HG03520 (cell line): ENCODE measurements at regions not wholly inside any gene's neighbourhood (a gene's known extent, or its start where the extent isn't known, plus 50 kb on each side); places are given as distances from the start of the nearest gene placed in this dataset.

Experiments
- ATAC-seq: cut with Tn5 transposase; IDR thresholded peaks from one replicate; pipeline ENCODE4 v1.9.1; 2021; ENCODE audit warnings: mild to moderate bottlenecking, moderate library complexity; ENCODE audit not compliant: unreplicated experiment

DNA sequence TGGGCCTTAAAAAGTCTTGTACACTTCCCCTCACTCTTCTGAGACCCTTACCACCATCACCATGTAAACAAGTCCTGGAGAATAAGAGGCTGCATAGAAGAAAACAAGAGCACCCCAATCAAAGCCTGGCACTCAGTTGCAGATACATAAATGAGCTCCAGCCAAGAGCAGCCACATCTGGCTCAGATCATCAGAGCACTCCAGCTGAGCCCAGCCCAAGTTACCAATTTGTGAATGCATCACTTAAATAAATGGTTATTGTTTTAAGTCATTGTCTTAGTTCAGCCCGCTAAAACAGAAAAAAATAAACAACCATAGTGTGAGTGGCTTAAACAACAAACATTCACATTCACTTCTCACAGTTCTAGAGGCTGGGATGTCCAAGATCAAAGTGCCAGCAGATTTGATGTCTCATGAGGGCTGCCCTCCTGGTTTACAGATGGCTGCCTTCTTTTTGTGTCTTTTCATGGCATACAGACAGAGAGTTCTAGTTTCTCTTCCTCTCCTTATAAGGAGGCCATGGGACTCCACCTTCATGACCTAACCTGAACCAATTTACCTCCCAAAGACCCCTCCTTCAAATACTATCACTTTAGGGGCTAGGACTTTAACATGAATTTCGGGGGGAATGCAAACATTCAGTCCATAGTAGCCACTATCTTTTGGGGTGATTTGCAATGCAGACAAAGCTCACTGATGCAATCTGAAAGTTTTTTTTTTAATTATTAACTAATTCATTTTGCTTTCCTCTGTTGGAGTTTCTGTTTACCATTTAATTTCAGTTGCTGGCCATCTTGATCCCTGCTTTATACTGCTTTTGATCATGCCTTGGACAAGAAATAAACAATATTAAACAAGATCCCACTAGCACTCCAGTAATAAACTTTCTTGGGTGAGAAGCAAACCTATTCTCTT lies 187.5 kb upstream of the ACVR2A start:
- ATAC-seq = no peak

DNA sequence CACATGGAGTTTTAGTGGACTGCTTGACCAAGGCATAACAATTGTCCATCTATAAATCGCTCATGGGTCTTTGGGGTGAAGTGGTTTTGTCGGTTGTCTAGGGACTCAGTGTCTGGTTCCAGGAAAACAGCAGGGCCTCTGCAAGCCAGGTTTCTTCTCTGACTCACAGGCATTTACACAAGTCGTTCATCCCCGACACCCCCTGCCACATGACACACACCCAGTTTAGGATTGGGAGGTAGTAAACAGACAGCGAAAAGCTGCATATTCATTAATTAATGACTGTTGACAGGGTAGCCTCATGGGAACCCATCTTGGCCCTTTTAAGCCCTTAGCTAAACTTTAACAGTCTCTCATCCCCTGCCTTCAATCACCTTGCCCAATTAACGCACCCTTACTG lies 194.8 kb upstream of the ACVR2A start:
- no peak for ATAC-seq

DNA sequence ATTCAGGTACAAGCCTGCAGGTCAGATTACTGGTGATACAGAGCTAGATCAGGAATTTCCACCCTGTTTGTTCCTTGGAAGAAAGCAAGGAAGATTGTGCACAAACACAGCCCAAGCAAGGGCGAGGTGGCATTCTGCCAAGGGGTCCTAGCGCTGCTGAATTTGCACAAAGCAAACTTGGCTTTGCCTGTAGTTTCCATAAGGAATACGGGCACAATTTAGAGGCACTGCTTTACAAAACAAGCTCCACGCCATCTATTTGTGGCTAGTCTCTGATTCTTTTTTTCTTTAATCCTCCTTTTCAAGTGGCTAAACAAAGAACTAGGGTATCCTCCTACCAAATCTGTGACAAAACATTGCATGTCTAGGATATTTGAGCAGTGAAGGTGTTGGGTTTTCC lies 195.5 kb upstream of the ACVR2A start:
- no peak for ATAC-seq

DNA sequence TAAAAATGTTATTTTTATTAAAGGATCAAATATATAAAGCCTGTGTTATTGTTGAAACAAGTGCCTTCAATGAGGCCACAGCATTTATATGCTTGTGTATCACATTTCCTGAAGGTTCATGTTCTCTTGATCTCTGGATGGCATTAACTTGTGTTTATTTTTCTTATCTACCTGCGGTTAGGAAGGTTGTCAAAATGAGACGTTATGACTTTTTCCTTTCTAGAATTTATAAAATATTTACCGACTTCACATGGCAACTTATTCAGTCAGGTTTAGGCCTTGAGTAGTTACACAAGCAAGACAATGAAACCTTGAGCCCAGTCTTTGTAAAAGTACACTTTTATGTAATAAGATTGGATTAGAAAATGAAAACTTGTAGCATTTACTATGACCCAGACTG lies 196.4 kb upstream of the ACVR2A start:
- no peak for ATAC-seq

DNA sequence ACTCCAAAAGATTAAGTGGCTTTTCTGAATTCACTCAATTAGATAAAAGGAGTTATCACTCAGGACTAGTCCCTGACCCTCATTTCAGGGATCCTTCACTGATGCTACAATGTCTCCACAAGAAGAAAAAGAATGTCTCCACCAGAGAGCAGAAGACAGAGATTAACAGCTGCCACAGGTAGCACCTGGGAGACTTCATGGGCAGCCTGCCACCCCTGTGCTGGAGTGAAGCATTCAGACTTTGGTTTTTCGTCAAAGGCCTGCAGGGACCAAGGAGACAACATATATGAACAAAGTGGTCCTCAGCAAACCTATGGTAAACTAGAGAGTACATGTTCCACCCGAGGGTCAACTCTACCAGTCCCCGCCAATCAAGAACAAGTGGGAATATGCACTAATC lies 197.0 kb upstream of the ACVR2A start:
- no peak for ATAC-seq

DNA sequence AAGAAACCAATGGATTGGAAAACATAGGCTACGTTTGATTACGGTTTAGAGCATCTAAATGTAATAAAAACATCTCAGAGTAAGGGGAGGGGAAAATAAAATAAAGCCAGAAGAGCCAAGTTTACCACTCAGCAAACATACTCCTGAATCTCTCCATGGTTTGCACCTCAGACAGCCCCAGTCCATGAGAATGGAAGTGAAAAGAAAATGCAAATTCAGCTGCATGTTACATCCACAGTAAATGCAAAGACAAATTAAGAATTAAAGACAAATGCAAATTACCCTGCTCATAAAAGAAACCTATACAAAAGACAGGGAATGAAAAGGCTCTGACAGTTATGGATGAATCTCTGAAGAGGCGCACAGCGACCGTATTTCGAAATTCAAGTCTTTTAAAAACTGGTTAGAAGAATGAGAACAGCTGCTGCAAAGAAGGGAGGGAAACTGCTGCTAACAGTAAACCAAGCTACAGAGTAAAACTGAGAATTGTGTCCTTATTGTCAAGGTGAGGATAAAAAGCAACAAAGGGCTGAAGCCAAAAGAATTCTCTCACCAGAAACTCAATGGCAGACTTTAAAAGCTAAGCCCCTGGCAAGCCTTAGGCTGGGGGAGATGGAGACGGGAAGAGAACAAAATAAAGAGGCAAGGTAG lies 197.9 kb upstream of the ACVR2A start:
- ATAC-seq = no peak

DNA sequence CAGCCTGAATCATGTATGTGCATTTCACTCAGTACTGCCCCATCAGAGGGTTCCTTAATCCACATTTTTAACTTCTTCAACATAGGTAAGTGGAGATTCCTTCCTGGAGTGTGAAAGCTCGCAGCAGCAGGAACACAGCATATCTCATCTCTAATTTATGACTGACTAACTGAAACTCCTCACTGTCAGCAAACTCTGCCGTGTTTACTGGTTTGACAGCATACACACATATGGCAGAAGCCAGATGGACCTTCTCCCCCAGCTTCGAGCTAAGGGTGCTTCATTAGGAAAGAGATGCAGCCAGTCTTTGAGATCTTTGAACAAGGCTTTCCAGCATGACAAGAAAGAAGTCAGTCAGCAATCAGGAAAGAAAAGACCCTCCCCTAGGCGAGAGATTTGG lies 200.3 kb upstream of the ACVR2A start:
- ATAC-seq = no peak

DNA sequence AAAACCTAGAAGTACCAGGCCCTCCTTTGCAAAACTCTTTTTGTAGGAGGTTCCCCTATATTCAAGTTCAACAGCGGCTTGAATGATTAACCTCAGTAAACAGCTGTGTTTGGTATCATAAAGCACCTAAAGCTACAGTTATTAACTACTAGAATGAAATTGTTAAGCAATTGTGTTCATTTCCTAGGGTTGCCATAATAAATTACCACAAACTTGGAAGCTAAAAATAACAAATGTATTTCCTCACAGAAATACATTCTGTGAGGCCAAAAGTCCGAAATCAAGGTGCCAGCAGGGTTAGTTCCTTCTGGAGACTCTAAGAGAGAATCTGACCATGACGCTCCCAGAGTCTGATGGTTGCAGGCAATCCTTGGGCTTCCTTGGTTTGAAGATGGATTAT lies 202.1 kb upstream of the ACVR2A start:
- ATAC-seq = no peak

DNA sequence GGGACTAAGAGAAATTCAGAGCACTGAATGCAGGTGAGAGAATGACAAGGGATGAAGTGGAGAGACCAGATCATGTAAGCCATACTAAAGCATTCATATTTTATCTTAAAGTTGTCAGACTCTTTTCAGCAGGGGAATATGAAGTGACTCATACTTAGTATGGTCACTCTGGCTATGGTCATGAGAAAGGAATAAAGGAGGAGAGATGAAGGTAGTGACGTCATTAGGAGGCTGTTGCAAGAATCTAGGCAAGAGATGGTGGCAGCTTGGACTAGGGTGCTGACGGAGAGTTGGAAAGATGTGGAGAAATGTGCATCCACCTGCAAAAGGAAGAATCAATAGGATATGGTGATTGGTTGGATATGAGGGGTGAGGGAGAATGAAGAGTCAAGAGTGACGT lies 203.2 kb upstream of the ACVR2A start:
- no peak for ATAC-seq

DNA sequence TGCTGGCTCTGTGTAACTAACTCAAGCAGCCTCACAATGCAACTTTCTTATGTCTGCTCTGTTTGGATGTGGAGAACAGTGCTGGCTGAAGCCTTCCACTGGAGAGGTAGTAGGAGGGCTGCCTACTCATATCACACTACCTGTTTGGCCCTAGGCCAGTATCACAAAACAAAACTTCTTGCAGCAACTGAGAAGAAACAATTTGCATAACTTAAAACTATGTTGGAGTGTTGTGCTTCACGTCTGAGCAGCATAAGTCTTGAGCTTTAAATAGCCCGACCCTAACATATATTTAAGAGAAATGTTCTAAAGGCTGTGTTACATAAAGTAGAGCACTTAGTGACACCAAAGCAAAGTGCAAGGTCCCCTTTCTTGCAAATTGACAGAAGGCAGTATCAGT lies 204.9 kb upstream of the ACVR2A start:
- ATAC-seq = peak; percentile 83

DNA sequence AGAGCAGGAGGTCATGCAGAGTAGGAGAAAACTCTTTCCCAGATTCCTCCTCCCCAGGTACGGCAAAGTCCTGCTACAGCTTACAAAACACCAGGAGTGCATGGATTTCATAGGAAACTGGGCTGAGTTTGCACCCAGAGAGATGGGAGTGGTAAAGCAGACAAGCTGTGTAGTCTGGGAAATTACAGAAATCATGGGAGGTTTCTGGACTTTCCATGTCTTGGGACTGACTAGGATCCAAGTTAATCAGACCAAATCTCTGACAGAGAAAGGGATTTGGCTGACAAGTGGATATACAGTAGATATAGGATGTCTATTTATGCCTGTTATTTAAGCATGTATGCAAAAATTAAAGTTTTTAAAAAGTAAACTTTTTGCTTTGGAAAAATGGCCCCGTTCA lies 205.4 kb upstream of the ACVR2A start:
- no peak for ATAC-seq

DNA sequence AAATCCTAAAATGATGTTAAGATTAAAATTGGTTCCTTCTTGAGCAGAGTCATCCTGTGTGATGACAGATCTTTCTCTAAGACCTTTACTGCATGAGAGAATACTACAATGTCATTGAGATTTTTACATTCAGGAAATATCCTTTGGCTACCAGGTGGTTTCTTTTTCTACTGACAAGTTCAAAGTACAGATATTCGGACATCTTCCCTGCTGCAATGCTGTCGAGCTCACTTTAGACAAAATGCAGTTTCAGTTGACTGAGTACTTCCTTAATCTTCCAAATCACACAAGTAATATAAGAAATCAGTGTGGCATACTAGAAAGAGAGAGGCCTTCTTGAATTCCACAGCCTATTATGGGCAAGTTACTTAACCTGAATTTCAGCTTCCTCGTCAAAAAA lies 207.9 kb upstream of the ACVR2A start:
- no peak for ATAC-seq

DNA sequence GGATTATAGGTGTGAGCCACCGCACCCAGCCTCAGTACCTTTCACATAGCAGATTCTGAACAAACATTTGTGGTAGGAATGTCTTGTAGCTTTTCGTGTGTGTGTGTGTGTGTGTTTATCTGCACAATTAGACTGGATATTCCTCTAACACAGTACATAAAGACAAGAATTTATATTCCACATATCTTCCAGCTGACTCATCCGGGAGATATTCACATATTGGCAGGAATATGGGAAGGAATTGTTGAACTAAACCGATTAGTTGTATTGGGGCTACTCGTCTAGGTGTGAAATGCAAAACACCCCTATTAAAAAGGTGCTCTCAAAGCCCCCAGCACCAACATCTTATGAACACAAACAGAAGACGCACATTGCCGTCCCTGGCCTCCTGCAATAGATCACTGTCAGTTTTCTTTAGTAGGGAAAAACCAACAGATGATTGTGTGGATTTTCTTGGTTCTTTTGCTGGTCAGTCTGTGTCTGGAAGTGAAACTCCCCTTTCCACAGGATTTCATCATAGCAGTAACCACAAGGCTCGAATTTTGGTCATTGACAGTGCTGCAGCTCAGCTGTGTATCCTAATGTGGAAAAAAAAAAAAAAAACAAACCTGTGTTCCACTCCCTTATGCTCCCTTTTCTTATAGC lies 208.5 kb upstream of the ACVR2A start:
- ATAC-seq = no peak

DNA sequence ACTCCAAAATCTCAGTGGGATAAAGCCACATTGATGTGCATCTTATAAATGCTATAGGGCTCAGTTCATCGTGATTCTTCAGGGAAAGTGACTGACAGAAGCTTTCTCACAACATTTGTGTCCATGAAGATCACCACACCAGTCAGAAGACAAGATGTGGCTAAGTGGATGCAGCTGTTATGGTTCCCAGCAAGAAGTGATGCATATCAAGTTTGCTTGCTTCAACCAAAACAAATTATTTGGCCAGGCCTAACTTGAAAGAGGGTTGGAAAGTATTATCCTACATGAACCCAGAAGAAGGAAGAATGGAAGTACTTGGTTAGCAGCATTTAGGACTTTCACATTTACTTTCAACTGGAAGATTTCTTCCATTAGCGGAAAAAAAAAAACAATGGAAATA lies 210.0 kb upstream of the ACVR2A start:
- no peak for ATAC-seq

DNA sequence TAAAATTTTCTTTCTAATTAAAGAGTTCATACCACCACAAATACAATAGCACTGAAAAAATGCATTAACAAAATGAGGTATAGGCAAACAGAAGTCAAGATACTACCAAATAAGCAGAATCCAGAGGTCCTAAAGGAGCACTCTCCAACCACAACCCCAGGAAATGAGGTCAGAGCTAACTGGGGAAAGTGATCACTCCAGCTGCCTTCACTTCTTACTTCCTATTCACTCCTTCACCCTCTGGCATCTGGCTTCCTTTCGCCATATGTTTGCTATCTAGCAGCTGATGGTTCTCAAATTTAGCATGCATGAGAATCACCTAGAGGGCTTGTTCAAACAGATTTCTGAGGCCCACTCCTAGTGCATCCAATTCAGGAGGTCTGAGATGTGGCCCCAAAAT lies 212.6 kb upstream of the ACVR2A start:
- no peak for ATAC-seq

DNA sequence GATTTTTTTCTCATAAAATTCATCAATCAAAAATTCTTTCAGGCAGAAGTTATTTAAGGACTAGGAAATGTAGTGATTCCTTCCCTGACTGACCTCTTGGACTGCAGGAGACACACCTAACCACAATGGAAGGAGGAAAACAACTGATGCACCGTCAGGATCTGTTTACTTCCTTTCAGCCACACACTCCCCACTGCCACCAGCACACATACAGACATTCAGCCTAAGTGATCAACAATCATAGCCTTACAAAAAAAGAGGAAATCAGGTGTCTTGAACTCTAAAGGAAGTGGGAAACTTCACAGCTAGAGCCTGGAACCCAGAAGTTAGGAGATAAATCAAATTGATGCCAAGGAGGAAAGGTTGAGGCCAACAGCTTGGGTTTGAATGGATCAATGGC lies 213.5 kb upstream of the ACVR2A start:
- no peak for ATAC-seq

DNA sequence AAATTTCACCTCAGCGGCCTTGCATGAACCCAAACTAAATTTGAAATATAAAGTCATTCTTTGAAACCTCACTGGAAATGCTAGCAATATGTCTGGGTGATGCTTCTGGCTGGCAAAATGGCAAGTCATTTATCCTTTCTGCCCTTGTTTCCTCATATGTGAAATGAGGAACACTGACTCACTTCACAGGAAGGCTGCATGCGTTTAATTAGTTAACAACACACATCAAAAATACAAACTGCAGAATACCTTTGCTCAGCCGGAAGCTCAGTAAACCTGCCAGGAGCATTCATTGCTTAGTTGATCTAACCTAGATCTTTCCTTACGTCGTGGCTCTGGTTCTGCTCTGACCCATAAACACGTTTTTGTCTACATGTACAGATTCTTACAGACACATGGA lies 214.2 kb upstream of the ACVR2A start:
- no peak for ATAC-seq

DNA sequence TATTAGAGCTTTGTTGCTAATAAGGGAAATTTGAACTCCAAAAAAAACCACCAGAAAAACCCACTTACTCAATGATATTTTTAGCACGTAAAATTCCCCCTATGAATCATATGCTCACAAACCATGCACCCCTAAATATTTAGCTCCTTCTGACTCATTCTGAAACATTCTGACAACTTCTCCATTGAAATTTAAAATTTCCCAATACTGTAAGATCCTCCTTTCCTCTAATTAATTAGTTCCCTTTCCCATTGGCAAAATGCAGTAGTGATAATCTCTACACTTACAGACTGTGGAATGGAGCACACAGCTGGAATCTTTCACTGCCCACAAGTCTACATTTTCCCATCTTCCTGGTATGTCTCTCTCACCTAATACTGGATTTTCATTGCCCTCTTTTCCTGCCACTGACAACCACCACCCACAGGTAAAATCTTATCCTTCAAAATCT lies 215.8 kb upstream of the ACVR2A start:
- ATAC-seq = peak; percentile 46

DNA sequence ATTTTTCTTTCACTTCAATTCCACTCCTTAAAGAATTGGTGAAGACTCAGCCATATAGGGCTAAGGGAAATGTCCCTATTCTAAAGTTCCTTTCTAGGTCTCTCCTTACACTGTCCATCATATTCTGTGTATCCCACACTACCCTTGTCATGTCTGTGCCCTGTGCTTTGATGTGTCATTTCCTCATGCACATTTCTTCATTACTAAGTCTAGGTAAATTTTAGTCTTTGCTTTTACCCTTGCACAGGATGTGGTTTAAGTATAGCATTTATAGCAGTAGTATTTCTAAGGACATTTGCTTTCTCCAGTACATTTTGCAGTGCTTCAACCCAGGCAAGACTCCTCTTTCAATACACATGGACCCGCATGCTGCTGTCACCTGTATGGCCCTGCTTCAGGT lies 221.5 kb upstream of the ACVR2A start:
- peak; percentile 93 for ATAC-seq

DNA sequence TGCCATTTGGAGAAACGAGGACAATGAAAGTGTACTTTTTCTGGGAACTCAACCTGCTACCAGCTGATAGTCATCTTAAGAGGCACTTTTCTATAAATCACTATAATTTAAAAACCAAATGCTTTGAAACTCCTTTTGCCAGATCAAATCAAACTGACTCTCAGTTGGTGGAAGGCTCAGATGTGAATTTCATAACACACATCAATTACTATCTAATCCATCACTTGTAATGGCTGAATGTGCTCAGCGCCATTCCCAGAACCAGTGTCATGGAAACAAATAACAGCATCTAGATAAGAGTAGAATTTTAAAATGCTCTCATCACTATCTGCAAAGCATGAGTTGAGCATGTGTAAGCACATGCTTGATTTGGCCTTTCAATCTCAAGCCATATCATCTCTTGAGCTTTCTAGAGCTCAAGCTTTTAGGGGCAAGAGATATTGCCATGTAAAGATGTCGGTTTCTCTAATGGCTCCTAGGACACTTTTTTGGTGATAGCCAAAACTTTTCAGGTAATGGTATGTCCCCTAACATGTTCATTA lies 223.1 kb upstream of the ACVR2A start:
- ATAC-seq = no peak

DNA sequence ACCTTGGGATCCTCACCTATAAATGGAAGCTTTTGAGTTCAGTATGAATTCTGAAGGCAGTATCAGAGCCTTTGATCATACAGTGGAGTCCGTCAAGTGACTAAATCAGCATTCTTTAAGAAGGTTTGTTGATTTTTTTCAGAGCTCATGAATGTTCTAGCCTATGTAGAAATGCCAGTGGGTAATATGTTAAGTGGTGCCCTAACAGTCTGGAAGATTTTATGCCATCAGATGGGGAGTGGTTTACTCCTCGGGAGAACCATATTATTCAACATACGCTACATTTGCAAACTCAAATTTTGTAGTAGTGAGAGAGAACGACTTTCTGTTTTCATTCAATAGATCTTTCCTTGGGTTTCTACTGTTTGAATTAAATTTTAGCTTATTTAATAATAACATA lies 225.0 kb upstream of the ACVR2A start:
- ATAC-seq = no peak

DNA sequence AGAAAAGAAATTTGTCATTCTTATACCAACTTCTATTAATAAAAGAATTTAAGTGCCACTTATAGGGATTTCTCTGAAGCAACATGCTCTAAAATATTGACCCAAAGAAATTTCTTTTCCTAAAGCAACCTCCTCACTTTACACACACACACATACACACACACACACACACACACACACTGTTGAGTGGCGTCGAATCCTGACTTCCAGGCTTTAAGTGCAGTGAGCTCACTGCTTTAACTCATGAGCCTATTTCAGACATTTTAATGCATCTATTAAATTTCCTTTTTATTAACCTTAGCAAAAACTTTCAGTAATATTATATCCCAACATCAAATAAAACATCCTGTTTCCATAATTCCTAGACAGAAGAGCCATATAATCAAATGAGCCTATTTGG lies 229.1 kb upstream of the ACVR2A start:
- no peak for ATAC-seq
